Body of pancreas (tissue), 4 donors: ENCODE measurements at regions not wholly inside any gene's neighbourhood (a gene's known extent, or its start where the extent isn't known, plus 50 kb on each side); places are given as distances from the start of the nearest gene placed in this dataset.

Source experiments
- POLR2A ChIP-seq, 3 donors: fragments of 450-650 bp; IDR thresholded peaks; one replicate each; pipeline ENCODE4 v1.6.1; 2016; ENCODE audit warnings: antibody characterized with exemption in 3 of 3, mild to moderate bottlenecking in 2 of 3
- TF ChIP-seq, protein P1 (sequence below), 7 experiments: fragments of 450-650 bp in 4 of 7; fragments of 200-600 bp in 3 of 7; sonication (generic) in 3 of 7; IDR thresholded peaks; one replicate each; pipeline ENCODE4 v1.5.1; 2016 to 2019; ENCODE audit warnings: antibody characterized with exemption in 7 of 7

GRCh38 chr3:26245236-26245635 lies 377.3 kb upstream of the LRRC3B start:
- TF ChIP-seq, protein P1, sequence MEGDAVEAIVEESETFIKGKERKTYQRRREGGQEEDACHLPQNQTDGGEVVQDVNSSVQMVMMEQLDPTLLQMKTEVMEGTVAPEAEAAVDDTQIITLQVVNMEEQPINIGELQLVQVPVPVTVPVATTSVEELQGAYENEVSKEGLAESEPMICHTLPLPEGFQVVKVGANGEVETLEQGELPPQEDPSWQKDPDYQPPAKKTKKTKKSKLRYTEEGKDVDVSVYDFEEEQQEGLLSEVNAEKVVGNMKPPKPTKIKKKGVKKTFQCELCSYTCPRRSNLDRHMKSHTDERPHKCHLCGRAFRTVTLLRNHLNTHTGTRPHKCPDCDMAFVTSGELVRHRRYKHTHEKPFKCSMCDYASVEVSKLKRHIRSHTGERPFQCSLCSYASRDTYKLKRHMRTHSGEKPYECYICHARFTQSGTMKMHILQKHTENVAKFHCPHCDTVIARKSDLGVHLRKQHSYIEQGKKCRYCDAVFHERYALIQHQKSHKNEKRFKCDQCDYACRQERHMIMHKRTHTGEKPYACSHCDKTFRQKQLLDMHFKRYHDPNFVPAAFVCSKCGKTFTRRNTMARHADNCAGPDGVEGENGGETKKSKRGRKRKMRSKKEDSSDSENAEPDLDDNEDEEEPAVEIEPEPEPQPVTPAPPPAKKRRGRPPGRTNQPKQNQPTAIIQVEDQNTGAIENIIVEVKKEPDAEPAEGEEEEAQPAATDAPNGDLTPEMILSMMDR (IDR thresholded peaks at IDR 0.05), result no peak
- no peak for TF ChIP-seq POLR2A (IDR thresholded peaks at IDR 0.05)
